ENCODE measurements at regions not wholly inside any gene's neighbourhood (a gene's known extent, or its start where the extent isn't known, plus 50 kb on each side); places are given as distances from the start of the nearest gene placed in this dataset.

- TF ChIP-seq POLR2AphosphoS5 (IDR thresholded peaks at IDR 0.05) (no peak), CTCF (IDR thresholded peaks at IDR 0.05) (no peak), POLR2A (IDR thresholded peaks at IDR 0.05; ENCODE audit: low read depth) (no peak), EP300 (IDR thresholded peaks at IDR 0.05) (no peak)
These were observed 885.2 kb downstream of the DCDC2C start for GRCh38 chr2:4588606-4589005.
